ENCODE measurements at regions not wholly inside any gene's neighbourhood (a gene's known extent, or its start where the extent isn't known, plus 50 kb on each side); places are given as distances from the start of the nearest gene placed in this dataset.

- Histone ChIP-seq H3K4me2 (no peak overlapping the region), H3K9me2 (ENCODE audit: insufficient read depth) (no peaks in the 10 kb centered on the region), H3K4me3 (no peak overlapping the region), H3K4me1 (ENCODE audit: insufficient read depth) (no peaks in the 10 kb centered on the region), H2AFZ (no peak overlapping the region), H3K36me3 (ENCODE audit: insufficient read depth) (no peaks in the 10 kb centered on the region), H3F3A (replicated peaks; ENCODE audit: low read depth) (no peaks in the 10 kb centered on the region), H3K27me3 (ENCODE audit: insufficient read depth) (no peaks in the 10 kb centered on the region), H3K79me2 (replicated peaks; ENCODE audit: insufficient read depth) (no peaks in the 10 kb centered on the region), H4K20me1 (replicated peaks; ENCODE audit: insufficient read depth) (no peaks in the 10 kb centered on the region), H3K27ac (ENCODE audit: low read depth) (no peak overlapping the region)
- ATAC-seq (peak; percentile 99), DNase-seq (ENCODE audit: low spot score) (peak; percentile 94)
- Mint-ChIP-seq H3K27me3 (ENCODE audit: insufficient read depth, low read depth, poor library complexity) (no peaks in the 10 kb centered on the region), H3K4me1 (peaks cover 5% of the 10 kb centered on the region; the same call in 2 of the 3 replicates), H3K4me3 (no peak overlapping the region), H3K36me3 (ENCODE audit: low read depth) (no peaks in the 10 kb centered on the region), H3K27ac (peak overlapping the region; percentile 80; the same call in 1 of the 2 replicates), H3K9me3 (no peaks in the 10 kb centered on the region)
- TF ChIP-seq EZH2phosphoT487 (IDR thresholded peaks at IDR 0.05; ENCODE audit: unreplicated experiment) (no peak), ETS1 (IDR thresholded peaks at IDR 0.05) (no peak), CTCF (conservative IDR thresholded peaks at IDR 0.05; ENCODE audit: low read depth in 2 of 2) (peak; percentile 99), STAT1 (IDR thresholded peaks at IDR 0.05; ENCODE audit: unreplicated experiment) (no peak)
Observed at GRCh38 chr7:94289071-94289470, 105.6 kb upstream of the COL1A2 start.

GRCh38 chr7:94294471-94295131 lies 100.1 kb upstream of the COL1A2 start:
- Mint-ChIP-seq H3K27ac (no peak overlapping the region), H3K36me3 (ENCODE audit: low read depth) (no peaks in the 10 kb centered on the region), H3K27me3 (ENCODE audit: insufficient read depth, low read depth, poor library complexity) (no peaks in the 10 kb centered on the region), H3K4me1 (no peaks in the 10 kb centered on the region; the same call in 2 of the 3 replicates), H3K4me3 (no peak overlapping the region), H3K9me3 (no peaks in the 10 kb centered on the region)
- Histone ChIP-seq H3K4me1 (ENCODE audit: insufficient read depth) (no peaks in the 10 kb centered on the region), H2AFZ (no peak overlapping the region), H3K27ac (ENCODE audit: low read depth) (no peak overlapping the region), H3K36me3 (ENCODE audit: insufficient read depth) (no peaks in the 10 kb centered on the region), H4K20me1 (replicated peaks; ENCODE audit: insufficient read depth) (no peaks in the 10 kb centered on the region), H3F3A (replicated peaks; ENCODE audit: low read depth) (no peaks in the 10 kb centered on the region), H3K4me3 (no peak overlapping the region), H3K9me2 (ENCODE audit: insufficient read depth) (no peaks in the 10 kb centered on the region), H3K27me3 (ENCODE audit: insufficient read depth) (no peaks in the 10 kb centered on the region), H3K79me2 (replicated peaks; ENCODE audit: insufficient read depth) (no peaks in the 10 kb centered on the region), H3K4me2 (no peak overlapping the region)
- TF ChIP-seq REST (IDR thresholded peaks at IDR 0.05; ENCODE audit: unreplicated experiment) (no peak), POLR2AphosphoS5 (IDR thresholded peaks at IDR 0.05; ENCODE audit: low read depth) (no peak), EZH2phosphoT487 (IDR thresholded peaks at IDR 0.05; ENCODE audit: unreplicated experiment) (no peak), ETS1 (IDR thresholded peaks at IDR 0.05) (no peak)
- DNase-seq (ENCODE audit: low spot score), result no peak
- ATAC-seq, result no peak
